CD4-positive, alpha-beta T cell (primary cell): ENCODE measurements at regions not wholly inside any gene's neighbourhood (a gene's known extent, or its start where the extent isn't known, plus 50 kb on each side); places are given as distances from the start of the nearest gene placed in this dataset.
"Not testable (repeated sequence)": the region's sequence is repeated elsewhere in the genome, so short reads cannot be mapped to it uniquely, and the experiment has no call there.

Experiments
- ATAC-seq: fragments of 200-7000 bp; cut with Tn5 transposase; one replicate; pipeline ENCODE4 v1.10.0; 2022; ENCODE audit warnings: mild to moderate bottlenecking; ENCODE audit not compliant: poor library complexity
- CTCF ChIA-PET: fragments of 350-600 bp; sonication (Branson Sonifier 250); formaldehyde crosslinking; loops from one replicate; lab custom pipeline; 2021; ENCODE audit warnings: antibody characterized with exemption, inconsistent platforms; lab: Charles Lee
- POLR2A ChIA-PET: fragments of 350-600 bp; sonication (Branson Sonifier 250); formaldehyde crosslinking; loops from one replicate; lab custom pipeline; 2021; ENCODE audit warnings: antibody characterized with exemption, inconsistent platforms; lab: Charles Lee
- DNase-seq, 14 experiments: peaks; one replicate each; pipeline ENCODE4 v3.0.0-alpha.2; 2013 to 2020; ENCODE audit warnings: mixed read lengths in 2 of 14
- H3K27ac ChIP-seq, 2 donors: one replicate each; pipeline versions ENCODE4 v1.5.1 to v1.7.0; 2013; ENCODE audit warnings: low read length in 2 of 2, low read depth in 1 of 2, mild to moderate bottlenecking in 1 of 2
- H3K27me3 ChIP-seq, 2 experiments: 1 replicate in 1 of 2; 2 replicates in 1 of 2; pipeline versions ENCODE4 v1.6.1 to v1.7.0; 2013; ENCODE audit warnings: low read length in 2 of 2, control low read depth in 1 of 2, mild to moderate bottlenecking in 1 of 2, moderate library complexity in 1 of 2; ENCODE audit not compliant: insufficient read depth in 2 of 2, control insufficient read depth in 1 of 2
- H3K36me3 ChIP-seq: one replicate; pipeline ENCODE4 v1.6.1; 2013; ENCODE audit warnings: low read length, control low read depth; ENCODE audit not compliant: insufficient read depth
- H3K4me1 ChIP-seq: one replicate; pipeline ENCODE4 v1.6.1; 2013; ENCODE audit warnings: low read length, control low read depth; ENCODE audit not compliant: insufficient read depth
- H3K4me3 ChIP-seq: one replicate; pipeline ENCODE4 v1.5.1; 2013; ENCODE audit warnings: mild to moderate bottlenecking, low read length, moderate library complexity
- H3K9me3 ChIP-seq, 2 experiments: 1 replicate in 1 of 2; 2 replicates in 1 of 2; pipeline versions ENCODE4 v1.6.1 to v1.7.0; 2013; ENCODE audit warnings: low read length in 2 of 2, mild to moderate bottlenecking in 2 of 2, control low read depth in 1 of 2, moderate library complexity in 1 of 2; ENCODE audit not compliant: control insufficient read depth in 1 of 2, insufficient read depth in 1 of 2
- H3K27ac Mint-ChIP-seq: one replicate; pipeline ENCODE4 v1.8.0; 2020; ENCODE audit warnings: mixed read lengths
- H3K27me3 Mint-ChIP-seq: one replicate; pipeline ENCODE4 v1.8.0; 2021; ENCODE audit warnings: mixed read lengths
- H3K36me3 Mint-ChIP-seq: one replicate; pipeline ENCODE4 v1.8.0; 2021; ENCODE audit warnings: low read depth, mixed read lengths
- H3K4me1 Mint-ChIP-seq: one replicate; pipeline ENCODE4 v1.8.0; 2021; ENCODE audit warnings: low read depth, mixed read lengths
- H3K4me3 Mint-ChIP-seq: one replicate; pipeline ENCODE4 v1.8.0; 2020; ENCODE audit warnings: mild to moderate bottlenecking, mixed read lengths
- H3K9me3 Mint-ChIP-seq: one replicate; pipeline ENCODE4 v1.8.0; 2020; ENCODE audit warnings: mixed read lengths
- intact Hi-C, 2 experiments: fragments of 100-400 bp; cut with DNase I in 1 of 2; cut with micrococcal nuclease in 1 of 2; formaldehyde crosslinking; loops; one replicate each; pipeline versions ENCODE4 v1.15.1 to v1.9.0; 2023 to 2025; cut with DNase I, micrococcal nuclease
- TF ChIP-seq, protein P1 (sequence below): fragments of 200-600 bp; IDR thresholded peaks from one replicate; pipeline ENCODE4 v1.8.0; 2022; ENCODE audit warnings: antibody characterized with exemption, mild to moderate bottlenecking

- ATAC-seq: no peak
- H3K27ac Mint-ChIP-seq: no peak overlapping the region
- TF ChIP-seq, protein P1, sequence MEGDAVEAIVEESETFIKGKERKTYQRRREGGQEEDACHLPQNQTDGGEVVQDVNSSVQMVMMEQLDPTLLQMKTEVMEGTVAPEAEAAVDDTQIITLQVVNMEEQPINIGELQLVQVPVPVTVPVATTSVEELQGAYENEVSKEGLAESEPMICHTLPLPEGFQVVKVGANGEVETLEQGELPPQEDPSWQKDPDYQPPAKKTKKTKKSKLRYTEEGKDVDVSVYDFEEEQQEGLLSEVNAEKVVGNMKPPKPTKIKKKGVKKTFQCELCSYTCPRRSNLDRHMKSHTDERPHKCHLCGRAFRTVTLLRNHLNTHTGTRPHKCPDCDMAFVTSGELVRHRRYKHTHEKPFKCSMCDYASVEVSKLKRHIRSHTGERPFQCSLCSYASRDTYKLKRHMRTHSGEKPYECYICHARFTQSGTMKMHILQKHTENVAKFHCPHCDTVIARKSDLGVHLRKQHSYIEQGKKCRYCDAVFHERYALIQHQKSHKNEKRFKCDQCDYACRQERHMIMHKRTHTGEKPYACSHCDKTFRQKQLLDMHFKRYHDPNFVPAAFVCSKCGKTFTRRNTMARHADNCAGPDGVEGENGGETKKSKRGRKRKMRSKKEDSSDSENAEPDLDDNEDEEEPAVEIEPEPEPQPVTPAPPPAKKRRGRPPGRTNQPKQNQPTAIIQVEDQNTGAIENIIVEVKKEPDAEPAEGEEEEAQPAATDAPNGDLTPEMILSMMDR: no peak
These were observed 173.0 kb downstream of the MSX2 start for GRCh38 chr5:174897281-174897950.

DNA sequence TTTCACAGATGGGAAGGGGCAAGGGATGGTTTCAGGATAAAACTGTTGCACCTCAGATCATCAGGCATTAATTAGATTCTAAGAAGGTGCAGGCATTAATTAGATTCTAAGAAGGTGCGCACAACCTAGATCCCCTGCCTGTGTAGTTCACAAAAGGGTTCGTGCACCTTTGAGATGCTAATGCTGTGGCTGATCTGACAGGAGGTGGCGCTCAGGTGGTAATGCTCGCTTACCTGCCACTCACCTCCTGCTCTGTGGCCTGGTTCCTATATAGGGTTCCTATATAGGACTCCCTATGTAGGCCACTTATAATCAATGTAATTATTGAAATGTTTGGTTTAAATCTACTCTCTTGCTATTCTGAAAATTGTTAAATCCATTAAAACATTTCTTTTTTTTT, 171.0 kb downstream of the MSX2 start:
- Mint-ChIP-seq H3K9me3 (peaks cover 2% of the 10 kb centered on the region), H3K4me3 (no peak overlapping the region), H3K4me1 (no peaks in the 10 kb centered on the region), H3K36me3 (no peaks in the 10 kb centered on the region), H3K27me3 (peaks cover 18% of the 10 kb centered on the region), H3K27ac (no peak overlapping the region)
- Histone ChIP-seq H3K4me3 (no peak overlapping the region), H3K27me3 (no peaks in the 10 kb centered on the region), H3K9me3 (no peaks in the 10 kb centered on the region), H3K36me3 (no peaks in the 10 kb centered on the region), H3K27ac (no peak overlapping the region), H3K4me1 (no peaks in the 10 kb centered on the region)
- TF ChIP-seq, protein P1: no peak
- CTCF ChIA-PET: no interaction called here
- POLR2A ChIA-PET: no interaction called here
- intact Hi-C loops: no loop called here
- DNase-seq (no peak), ATAC-seq (no peak)

More at GRCh38 chr5:174897281-174897950, 173.0 kb downstream of the MSX2 start:
- intact Hi-C loops: no loop called here
- no peaks in the 10 kb centered on the region for H3K4me1 Mint-ChIP-seq
- POLR2A ChIA-PET: no interaction called here
- Histone ChIP-seq H3K27me3 (no peaks in the 10 kb centered on the region), H3K36me3 (no peaks in the 10 kb centered on the region), H3K9me3 (peaks cover 0 to 8% of the 10 kb centered on the region in 2 experiments), H3K4me3 (no peak overlapping the region), H3K4me1 (no peaks in the 10 kb centered on the region), H3K27ac (no peak overlapping the region)
- peaks cover 2% of the 10 kb centered on the region for H3K9me3 Mint-ChIP-seq
- peaks cover 18% of the 10 kb centered on the region for H3K27me3 Mint-ChIP-seq
- H3K36me3 Mint-ChIP-seq: no peaks in the 10 kb centered on the region
- H3K4me3 Mint-ChIP-seq: no peak overlapping the region
- CTCF ChIA-PET: no interaction called here
- DNase-seq: no peak

DNA sequence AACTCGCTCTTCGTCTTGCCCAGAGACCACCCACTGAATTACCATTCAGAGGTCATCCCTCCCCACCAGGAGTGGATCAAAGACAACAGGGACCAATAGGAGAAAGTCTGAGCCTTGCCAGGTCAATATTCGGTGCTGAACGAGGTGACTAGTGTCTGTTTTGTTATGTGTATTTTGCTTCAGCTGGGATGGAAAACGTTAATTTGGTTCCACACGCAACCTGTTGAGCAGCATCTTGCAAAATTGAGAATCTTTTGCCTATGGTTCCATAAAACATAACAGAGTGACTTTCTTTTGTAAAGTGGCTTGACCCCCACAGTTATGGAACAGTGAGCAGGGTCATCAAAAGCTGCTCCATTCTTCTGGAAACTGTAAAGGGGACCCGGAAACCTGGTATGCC, 168.4 kb downstream of the MSX2 start:
- Histone ChIP-seq H3K27ac (no peak overlapping the region), H3K4me1 (no peaks in the 10 kb centered on the region), H3K27me3 (no peaks in the 10 kb centered on the region), H3K4me3 (no peak overlapping the region), H3K36me3 (no peaks in the 10 kb centered on the region), H3K9me3 (no peaks in the 10 kb centered on the region)
- ChIA-PET POLR2A (interaction anchor here (0.7 kb wide), 1 partner anchor 278 kb away, joined by 5 read pairs; no protein-coding TSS in a partner anchor), CTCF (no interaction called here)
- no peaks in the 10 kb centered on the region for H3K4me1 Mint-ChIP-seq
- TF ChIP-seq, protein P1: no peak
- ATAC-seq (no peak), DNase-seq (no peak)
- peaks cover 9% of the 10 kb centered on the region for H3K27me3 Mint-ChIP-seq
- no peak overlapping the region for H3K4me3 Mint-ChIP-seq
- intact Hi-C loops: no loop called here
- H3K9me3 Mint-ChIP-seq: peaks cover 2% of the 10 kb centered on the region
- no peaks in the 10 kb centered on the region for H3K36me3 Mint-ChIP-seq
- no peak overlapping the region for H3K27ac Mint-ChIP-seq

GRCh38 chr5:174880412-174881200, 156.2 kb downstream of the MSX2 start:
- H3K27ac Mint-ChIP-seq, intact Hi-C loops, H3K9me3 Mint-ChIP-seq, H3K4me3 Mint-ChIP-seq, H3K27ac ChIP-seq, ATAC-seq, H3K36me3 ChIP-seq, H3K4me3 ChIP-seq, H3K4me1 Mint-ChIP-seq, H3K27me3 ChIP-seq, DNase-seq, H3K4me1 ChIP-seq, CTCF ChIA-PET, H3K36me3 Mint-ChIP-seq, H3K9me3 ChIP-seq, H3K27me3 Mint-ChIP-seq, POLR2A ChIA-PET: not testable (repeated sequence)
